ENCODE measurements at regions not wholly inside any gene's neighbourhood (a gene's known extent, or its start where the extent isn't known, plus 50 kb on each side); places are given as distances from the start of the nearest gene placed in this dataset.
"Not testable (repeated sequence)": the region's sequence is repeated elsewhere in the genome, so short reads cannot be mapped to it uniquely, and the experiment has no call there.

DNA sequence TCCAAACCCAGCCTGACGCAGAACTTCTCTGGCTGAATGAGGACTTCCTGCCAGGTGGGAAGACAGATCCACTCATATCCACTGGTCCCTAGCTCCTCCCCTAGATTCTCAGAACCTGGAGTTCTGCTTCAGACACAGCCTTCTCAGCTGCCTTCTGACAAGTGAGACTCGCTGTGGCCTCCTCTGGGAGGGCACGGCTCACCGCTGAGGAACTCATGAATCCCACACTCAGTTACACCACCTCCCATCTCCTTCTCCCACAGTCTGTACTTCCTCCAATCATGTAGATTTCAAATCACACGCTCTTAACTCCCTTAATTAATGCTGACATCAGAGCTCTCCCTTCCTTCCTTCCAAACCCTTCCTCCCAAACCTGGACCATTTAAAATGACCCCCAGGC, 86.4 kb upstream of the TMEM45B start:
- DNase-seq (ENCODE audit: low spot score): no peak

DNA sequence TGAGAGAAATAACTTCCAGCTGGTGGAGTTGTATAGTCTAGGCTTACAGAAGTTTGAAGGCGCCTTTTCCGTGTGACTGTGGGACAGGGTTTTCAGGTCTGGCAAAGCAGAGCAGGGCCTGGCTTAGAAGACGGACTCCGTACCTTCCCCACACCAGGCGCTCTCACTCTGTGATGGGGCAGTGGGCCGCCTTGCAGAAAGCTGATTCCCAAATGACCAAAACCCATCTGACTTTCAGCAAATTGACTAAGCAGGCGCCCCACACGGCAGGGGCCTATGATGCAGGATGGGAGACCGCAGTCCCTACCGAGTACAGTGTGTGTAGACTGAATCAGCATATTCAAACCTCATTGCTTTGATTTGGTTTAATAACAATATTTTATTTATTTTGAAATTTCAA, 85.8 kb upstream of the TMEM45B start:
- DNase-seq (ENCODE audit: low spot score): no peak

DNA sequence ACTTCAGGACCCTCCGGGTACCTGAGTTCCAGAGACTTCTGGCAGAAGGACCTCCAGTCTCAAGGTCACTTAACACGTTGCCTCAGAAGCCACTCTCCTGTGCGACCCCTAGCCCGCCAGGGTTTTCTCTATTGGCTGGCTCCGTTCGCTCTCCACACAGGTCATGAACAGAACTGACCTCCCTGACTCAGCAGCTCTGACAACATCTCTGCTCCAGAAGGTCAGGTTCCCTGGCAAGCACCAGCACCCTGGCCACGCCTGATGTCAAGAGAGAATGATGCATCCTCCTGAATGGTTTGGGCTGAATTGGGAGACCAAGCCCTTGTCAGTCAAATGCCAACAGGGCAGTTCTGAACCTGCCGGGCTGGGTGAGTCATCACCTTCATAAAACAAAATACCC, 84.3 kb upstream of the TMEM45B start:
- no peak for DNase-seq (ENCODE audit: low spot score)

DNA sequence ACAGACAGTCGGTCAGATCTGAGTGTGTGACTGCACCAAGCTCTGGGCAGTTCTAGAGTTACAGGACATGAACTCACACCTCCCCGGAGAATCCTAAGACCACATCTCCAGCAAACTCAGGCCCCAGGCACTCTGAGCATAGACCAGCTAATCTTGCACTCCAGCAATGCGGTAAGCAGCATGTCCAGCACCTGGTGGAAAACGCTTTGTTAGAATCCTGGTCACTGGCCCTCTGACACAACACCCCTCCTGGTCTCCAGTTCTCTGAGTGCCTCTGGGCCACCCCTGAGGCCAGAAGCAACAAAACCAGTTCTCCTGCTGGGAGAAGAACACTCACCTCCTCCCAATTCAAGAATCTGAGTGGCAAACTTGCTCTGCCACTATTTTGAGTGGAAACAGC, 82.7 kb upstream of the TMEM45B start:
- DNase-seq (ENCODE audit: low spot score): no peak

DNA sequence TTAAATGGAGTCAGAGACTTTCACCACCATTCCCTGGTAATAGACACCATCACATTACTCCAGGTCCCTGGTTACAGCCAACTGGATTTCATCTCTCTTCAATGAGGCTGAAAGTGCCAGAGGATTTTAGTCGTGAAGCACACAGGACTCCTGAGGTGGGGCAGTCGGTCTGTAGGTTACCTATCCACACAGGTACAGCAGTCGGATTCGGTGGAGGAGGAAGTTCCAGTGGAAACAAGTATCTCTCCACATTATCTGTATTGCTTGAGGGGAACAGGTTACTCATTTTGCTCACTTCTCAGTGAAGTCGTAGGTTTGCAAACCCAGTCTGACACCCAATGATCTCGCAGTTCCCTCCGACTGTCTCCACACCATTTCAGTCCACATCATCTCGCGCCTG, 82.3 kb upstream of the TMEM45B start:
- no peak for DNase-seq (ENCODE audit: low spot score)

DNA sequence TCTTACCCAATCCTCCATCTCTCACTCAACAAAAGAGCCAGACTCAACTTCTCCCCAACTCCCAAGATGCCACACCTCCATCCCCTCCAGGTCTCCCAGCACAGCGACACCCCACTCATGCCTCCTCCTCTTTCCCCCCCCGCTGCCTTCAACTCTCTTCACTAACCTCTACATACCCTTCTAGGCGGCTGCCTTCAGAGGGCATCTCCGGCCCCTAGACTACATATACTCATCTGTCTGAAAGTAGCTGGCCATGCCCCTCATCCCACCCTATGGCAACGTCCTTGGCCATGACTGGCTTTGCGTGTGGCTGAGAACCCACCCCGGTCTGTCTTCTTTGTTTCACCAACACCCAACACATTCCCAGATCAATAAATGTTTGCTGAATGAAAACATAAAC, 81.7 kb upstream of the TMEM45B start:
- DNase-seq (ENCODE audit: low spot score): no peak

DNA sequence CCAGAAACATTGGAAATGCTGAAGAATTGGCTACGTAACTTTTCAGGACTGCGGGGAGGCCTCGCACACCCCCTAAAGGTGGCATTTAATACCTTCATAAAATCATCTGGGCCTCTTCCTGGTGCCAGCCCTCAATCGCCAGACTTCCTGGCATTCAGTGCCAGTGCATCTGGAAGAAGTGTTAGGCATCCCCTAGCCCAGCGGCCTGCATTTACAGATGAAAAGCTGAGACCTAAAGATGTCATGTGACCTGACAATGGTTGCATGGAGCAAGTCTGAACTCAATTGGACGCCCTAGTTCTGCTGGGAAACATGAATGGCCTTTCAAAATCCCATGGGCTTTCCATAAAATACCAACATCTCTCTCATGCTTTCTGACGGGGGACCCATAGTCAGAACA, 81.0 kb upstream of the TMEM45B start:
- no peak for DNase-seq (ENCODE audit: low spot score)

DNA sequence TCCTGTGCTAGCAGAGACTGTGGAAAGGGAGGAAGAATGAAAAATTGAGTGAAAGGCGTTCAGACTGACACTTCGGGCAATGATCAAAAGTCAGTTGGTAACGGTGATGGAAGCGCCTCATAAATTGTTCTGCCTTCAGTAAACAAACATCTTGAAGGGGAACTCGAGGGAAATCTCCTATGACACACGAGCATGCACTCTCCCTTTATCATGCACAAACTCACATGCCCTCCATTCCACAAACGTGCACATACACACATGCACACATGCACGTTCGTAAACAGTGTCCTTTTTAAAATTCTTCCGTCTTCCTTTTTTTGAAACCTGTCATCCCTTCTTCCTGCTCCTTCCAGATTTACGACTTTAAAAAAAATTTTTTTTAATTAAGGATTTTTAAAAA, 77.8 kb upstream of the TMEM45B start:
- no peak for DNase-seq (ENCODE audit: low spot score)

DNA sequence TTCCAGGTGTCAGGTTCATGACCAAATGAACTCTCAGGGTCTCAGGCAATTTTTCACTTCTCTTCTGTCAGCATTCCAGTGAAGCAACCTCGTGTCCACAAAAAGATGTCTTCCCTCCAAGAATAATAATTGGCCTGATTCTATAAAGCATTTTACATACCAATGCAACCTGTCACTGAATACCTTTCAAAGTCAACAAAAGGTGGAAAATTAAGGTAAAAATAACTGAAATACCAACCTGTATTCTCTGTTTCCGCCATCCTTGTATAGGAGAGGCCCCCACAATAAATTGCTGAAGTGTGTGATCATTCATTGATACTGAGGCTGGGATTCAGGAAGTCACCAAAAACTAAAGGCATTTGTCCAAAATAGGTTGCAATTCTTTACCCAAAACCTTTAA, 77.4 kb upstream of the TMEM45B start:
- DNase-seq (ENCODE audit: low spot score): no peak

DNA sequence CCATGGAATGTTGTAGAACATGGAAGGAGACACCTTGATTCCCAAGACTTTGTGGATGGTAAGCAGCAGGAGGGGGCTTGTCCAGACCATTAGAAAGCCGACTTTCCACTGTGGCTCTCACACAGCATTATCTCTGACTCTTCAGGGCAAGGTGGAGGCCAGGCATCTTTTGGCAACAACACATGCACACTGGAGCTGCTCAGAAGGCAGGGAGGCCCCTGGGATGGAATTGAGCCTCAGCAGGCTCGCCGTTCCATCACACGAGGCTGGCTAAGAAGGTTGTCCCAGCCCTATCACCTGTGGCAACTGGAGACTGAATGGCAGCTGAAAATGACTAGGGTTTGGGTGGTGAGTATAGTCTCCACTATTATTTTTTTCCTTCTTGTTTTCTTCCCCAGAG, 76.3 kb upstream of the TMEM45B start:
- DNase-seq (ENCODE audit: low spot score): no peak

DNA sequence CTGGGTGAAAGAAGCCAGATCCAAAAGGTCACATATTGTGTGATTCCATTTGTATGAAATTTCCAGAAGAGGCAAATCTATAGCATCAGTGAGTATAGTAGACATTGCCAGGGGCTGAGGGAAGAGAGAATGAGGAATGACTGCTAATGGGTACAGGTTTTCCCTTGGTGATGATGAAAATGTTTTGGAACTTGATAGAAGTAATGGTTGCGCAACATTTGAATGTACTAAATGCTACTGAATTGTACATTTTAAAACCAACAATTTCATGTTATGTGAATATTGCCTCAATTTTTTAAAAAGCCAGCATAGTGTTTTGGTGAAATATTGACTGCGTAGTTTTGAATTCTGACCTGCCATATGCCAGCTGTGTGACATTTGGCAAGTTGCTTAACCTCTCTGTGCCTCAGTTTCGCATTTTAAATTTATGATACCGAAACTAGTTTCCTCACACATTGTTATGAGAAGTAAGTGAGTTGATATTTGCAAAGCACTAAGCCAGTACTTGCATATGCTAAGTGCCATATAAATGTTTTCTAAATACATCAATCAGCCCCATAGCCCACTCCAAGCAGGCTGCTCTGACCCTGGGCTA, 75.4 kb upstream of the TMEM45B start:
- DNase-seq (ENCODE audit: low spot score): no peak

DNA sequence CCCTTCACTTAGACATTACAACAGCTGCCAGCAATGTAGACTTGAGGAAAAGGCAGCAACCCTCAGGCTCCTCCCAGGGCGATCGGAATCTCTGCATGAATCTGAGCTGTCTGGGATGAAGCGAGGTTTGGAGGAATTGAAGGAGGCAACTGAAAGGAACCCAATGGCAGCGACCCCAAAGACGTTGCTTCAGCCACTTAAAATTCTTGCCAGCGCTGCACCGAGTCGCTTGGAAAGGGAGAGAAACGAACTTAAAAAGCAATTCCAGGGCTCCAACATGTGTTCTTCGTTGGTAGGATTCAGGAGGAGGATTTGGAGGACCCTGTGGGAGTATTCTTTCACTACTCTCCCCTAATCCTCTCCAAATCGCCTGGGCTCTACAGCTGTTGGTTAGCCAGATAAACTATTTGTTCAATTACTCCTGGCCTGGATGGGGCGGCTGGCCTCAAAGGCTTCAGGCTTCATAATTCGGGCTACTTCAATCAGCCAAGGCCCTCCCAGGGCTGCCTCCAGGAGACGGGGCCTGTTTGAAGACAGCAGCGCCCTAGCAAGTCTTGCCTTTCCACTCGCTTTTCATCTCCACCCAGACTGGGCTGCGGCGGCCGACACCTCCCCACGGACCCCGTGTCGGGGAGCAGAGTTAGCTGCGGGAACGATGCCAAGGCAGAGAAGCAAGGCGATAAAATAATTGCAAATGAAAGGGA, 72.4 kb upstream of the TMEM45B start:
- DNase-seq (ENCODE audit: low spot score): no peak

DNA sequence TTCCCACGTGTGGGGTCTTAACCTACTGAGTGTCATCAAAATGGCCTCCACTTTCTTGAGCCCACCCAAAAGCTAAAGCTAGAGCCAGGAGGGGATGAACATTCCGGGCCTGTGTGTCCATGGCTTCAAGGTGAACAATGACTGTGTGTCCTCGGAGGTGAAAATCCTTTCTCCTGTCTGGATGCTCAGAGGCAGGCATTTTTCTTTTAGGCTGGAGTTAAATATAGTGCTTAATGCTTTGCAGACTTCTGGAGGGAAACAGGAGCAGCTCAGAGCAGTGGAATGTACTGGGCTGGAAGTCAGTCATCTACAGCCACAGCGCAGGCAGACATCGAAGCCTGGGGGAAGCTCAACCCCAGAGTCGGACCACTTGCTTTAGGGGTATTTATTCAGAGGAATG, 68.6 kb upstream of the TMEM45B start:
- DNase-seq (ENCODE audit: low spot score): no peak

DNA sequence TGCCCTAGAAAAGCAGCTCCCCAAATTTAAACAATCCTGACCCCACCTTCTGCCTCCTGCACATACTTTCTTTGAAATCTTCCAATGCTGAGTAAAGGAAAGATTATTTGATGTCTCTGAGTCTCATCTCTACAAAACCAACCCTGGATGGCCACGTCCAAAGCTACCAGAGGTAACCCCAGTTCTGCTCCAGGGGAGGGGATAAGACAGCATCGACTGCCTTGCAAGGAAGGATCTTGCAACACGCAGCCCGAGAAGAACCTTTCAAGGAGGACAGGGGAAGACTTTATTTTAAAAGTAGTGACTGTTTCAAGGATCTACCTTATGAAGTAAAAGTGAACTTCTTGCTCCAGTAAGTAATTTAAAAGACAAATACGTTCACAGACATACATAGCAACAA, 66.5 kb upstream of the TMEM45B start:
- no peak for DNase-seq (ENCODE audit: low spot score)

DNA sequence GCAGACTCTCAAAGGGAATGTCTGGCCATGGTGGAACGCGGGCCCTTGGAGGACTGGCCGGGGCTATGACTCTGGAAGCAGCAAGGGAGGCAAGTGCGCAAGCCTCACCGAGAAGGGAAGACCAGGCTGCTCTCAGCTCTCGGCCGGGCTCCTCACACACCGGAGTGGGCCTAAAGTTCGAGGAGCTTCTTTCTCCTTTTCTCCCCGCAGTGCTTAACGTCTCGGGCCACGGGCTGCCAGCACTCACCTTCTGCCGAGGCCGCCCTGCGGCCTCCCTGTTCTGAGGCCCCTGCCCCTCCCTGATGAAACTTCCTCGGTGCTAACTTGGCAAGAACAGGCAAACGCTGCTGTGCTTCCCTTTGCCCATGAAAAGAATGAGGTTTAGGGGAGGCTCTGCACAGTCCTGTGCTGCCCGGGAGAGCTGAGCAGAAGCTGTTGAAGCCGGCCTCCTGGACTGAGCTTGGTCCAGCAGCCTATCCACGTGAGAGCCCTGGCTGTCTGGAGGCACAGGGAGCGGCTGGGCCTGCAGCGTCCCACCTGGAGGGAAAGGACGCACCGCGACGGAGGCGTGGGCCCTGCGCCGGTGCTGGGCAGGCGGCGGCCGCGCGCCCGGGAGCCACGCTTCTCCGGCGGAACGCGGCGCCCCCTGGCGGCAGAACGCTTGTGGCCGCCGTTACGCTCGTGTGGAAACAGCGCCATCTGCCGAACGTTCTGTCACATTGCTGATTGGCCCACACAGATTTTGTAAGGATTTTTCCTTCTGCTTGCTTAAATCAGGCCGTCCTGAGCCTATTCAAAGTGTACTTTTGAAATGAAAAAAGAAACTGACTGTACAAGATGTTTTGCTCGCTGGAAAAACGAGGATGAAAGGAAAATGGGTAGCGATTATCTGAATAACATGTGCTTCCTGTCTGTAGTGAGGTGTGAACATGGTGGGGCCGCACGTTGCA, 65.0 kb upstream of the TMEM45B start:
- peak; percentile 64 for DNase-seq (ENCODE audit: low spot score)

DNA sequence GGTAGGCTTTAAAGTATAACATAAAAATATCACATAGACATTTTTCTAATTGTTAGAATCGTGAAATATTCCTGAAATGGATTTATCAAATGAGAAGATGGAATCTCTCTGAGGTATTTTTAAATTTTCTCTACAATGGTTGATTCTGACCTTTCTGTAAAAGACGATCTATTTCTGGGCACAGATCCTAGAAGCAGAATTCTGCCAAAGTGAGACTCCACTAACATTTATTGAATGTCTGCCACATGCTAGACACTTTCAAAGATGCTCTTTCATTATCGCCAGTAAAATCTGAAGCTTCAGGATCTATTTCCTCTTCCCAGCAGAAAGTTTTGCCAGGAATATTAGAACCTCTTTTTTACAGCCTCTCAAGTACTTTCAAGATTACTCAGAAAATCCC, 64.1 kb upstream of the TMEM45B start:
- no peak for DNase-seq (ENCODE audit: low spot score)

DNA sequence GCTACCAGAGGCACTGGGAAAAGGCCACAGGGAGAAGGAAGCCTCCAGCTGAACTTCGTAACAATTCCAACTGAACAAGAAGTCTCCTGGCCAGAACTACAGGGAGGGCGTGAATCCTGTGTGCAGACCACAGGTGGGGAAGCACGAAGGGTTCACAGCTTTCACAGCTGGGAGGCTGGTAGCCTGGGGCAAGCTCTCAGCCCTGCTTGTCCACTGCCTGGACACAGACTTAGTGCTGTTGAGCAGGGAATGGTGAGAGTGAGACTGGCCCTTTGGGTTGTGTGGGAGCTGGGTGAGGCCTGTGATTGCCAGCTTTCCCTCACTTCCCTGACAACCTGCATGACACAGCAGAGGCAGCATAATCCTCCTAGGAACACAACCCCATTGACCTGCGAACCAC, 52.1 kb upstream of the TMEM45B start:
- DNase-seq (ENCODE audit: low spot score): not testable (repeated sequence)

DNA sequence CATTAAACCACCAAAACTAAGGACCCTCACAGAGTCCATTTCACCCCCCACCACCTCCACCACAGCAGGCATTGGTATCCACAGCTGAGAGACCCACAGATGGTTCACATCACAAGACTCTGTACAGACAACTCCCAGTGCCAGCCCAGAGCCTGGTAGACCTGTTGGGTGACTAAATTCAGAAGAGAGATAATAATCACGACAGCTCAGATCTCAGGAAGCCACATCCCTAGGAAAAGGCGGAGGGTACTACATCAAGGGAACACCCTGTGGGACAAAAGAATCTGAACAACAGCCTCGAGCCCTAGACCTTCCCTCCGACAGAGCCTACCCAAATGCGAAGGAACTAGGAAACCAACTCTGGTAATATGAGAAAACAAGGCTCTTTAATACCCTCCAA, 51.4 kb upstream of the TMEM45B start:
- DNase-seq (ENCODE audit: low spot score): not testable (repeated sequence)

All from kidney capillary endothelial cell (primary cell).